Lower leg skin (tissue), 4 donors: ENCODE measurements at regions not wholly inside any gene's neighbourhood (a gene's known extent, or its start where the extent isn't known, plus 50 kb on each side); places are given as distances from the start of the nearest gene placed in this dataset.
A peak's percentile ranks its signal among the peaks of the same experiment; 100 is the strongest.

Source experiments
- DNase-seq, 2 donors: peaks; one replicate each; pipeline ENCODE4 v3.0.0-alpha.2; 2019; ENCODE audit warnings: low spot score in 2 of 2
- H3K4me3 ChIP-seq: fragments of 200-600 bp; sonication (generic); 2 replicates; pipeline ENCODE4 v1.5.1; 2017; ENCODE audit warnings: mild to moderate bottlenecking, low read depth; ENCODE audit not compliant: poor library complexity, severe bottlenecking
- POLR2A ChIP-seq, 2 donors: fragments of 450-650 bp; IDR thresholded peaks; one replicate each; pipeline ENCODE4 v1.6.1; 2016 to 2017; ENCODE audit warnings: antibody characterized with exemption in 2 of 2, mild to moderate bottlenecking in 1 of 2, moderate library complexity in 1 of 2
- WGBS, 2 donors: methylation state at CpG; one replicate each; pipeline ENCODE4 v1.1.5; 2018; 5-methylcytosine and 5-hydroxymethylcytosine counted together
- intact Hi-C: fragments of 100-400 bp; cut with DNase I; formaldehyde crosslinking; loops from one replicate; pipeline ENCODE4 v1.15.0; 2023; ENCODE audit warnings: low total_unique reads
- TF ChIP-seq, protein P1 (sequence below), 3 donors: fragments of 450-650 bp; IDR thresholded peaks; one replicate each; pipeline ENCODE4 v1.5.1; 2016; ENCODE audit warnings: antibody characterized with exemption in 3 of 3, mild to moderate bottlenecking in 3 of 3, moderate library complexity in 2 of 3

DNA sequence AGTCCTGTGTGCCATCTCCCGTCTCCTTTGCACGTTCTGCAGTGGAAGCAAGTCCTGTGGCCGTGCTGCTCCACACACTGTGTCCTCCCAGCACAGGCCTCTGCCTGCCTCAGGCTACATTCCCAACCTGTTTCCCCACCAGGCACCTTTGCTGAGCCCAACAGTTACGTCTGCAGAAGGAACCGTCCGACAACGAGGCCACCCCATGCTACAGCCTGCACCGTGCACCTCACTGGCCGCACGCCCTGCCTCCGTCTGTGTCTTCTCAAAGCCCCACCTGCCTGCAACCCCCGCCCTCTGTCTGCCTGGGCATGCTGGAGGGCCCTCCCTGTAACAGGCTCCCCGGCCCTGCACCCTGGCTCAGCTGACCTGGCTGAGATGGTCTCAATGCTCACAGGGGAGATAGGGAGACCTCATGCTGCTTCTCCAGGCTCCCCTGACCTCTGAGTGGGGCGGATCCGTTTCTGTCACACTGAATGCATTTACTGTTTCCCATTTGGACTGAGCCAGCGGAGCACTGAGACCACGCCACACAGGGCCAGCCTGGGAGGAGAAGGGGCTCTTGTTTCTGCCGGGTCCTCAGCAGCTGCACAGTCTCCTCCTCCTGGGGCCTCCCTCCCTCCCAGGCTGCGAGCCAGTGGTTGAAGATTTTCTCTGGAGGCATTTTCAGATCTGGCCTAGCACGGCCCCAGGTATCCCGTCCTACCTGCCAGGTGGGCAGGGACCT, 109.1 kb upstream of the OTOS start:
- DNase-seq = peak; percentile 12 to 84
- intact Hi-C loops = no loop called here
- WGBS, 2 donors = 58 to 68% methylated on average over 18 to 21 of the region's 21 CpGs
- H3K4me3 ChIP-seq = no peak overlapping the region
- TF ChIP-seq, protein P1, sequence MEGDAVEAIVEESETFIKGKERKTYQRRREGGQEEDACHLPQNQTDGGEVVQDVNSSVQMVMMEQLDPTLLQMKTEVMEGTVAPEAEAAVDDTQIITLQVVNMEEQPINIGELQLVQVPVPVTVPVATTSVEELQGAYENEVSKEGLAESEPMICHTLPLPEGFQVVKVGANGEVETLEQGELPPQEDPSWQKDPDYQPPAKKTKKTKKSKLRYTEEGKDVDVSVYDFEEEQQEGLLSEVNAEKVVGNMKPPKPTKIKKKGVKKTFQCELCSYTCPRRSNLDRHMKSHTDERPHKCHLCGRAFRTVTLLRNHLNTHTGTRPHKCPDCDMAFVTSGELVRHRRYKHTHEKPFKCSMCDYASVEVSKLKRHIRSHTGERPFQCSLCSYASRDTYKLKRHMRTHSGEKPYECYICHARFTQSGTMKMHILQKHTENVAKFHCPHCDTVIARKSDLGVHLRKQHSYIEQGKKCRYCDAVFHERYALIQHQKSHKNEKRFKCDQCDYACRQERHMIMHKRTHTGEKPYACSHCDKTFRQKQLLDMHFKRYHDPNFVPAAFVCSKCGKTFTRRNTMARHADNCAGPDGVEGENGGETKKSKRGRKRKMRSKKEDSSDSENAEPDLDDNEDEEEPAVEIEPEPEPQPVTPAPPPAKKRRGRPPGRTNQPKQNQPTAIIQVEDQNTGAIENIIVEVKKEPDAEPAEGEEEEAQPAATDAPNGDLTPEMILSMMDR (IDR thresholded peaks at IDR 0.05) = no peak
- TF ChIP-seq POLR2A (IDR thresholded peaks at IDR 0.05) = no peak

DNA sequence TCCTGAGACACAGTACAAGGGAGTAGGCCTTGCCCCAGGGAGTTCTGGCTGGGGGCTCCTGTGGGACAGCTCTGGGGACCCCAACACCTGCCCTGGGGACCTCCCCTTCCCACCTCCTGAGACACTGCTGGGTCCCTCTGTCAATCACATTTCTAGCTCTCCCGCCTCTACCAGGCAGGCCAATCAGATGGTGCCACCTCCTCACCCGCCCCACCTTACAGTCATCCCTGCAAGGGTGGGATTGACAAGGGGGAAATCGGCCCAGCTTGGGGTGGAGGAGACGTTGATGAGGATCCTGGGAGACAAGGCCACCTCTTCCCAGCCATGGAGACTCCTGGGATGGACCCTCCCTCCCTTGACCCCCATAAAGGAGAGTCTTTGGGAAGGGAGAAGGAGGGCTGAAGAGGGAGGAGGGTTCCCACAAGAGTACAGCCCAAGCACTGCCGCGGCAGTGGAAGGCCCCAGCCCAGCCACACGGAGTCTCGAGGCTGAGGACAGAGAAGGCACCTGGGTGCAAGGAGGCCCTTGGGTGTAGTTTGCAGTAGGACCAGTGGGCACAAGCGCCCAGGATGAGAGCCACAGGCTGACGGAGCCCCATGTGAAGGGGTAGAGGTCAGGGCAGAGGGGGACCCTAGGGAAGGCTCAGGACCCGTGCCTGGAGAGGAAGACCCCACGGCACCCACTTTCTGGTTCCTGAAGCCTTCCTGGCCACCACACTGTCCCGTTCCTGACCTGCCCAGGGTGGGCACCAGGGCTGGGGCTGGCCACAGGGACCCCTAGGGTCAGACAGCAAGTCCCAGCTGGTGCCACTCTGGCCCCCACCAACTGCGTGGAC, 109.9 kb upstream of the OTOS start:
- H3K4me3 ChIP-seq = no peak overlapping the region
- intact Hi-C loops = no loop called here
- WGBS, 2 donors = 88 to 90% methylated on average over 13 to 14 of the region's 14 CpGs
- TF ChIP-seq, protein P1 (IDR thresholded peaks at IDR 0.05) = no peak
- TF ChIP-seq POLR2A (IDR thresholded peaks at IDR 0.05) = no peak
- peak; percentile 12 to 72 for DNase-seq

DNA sequence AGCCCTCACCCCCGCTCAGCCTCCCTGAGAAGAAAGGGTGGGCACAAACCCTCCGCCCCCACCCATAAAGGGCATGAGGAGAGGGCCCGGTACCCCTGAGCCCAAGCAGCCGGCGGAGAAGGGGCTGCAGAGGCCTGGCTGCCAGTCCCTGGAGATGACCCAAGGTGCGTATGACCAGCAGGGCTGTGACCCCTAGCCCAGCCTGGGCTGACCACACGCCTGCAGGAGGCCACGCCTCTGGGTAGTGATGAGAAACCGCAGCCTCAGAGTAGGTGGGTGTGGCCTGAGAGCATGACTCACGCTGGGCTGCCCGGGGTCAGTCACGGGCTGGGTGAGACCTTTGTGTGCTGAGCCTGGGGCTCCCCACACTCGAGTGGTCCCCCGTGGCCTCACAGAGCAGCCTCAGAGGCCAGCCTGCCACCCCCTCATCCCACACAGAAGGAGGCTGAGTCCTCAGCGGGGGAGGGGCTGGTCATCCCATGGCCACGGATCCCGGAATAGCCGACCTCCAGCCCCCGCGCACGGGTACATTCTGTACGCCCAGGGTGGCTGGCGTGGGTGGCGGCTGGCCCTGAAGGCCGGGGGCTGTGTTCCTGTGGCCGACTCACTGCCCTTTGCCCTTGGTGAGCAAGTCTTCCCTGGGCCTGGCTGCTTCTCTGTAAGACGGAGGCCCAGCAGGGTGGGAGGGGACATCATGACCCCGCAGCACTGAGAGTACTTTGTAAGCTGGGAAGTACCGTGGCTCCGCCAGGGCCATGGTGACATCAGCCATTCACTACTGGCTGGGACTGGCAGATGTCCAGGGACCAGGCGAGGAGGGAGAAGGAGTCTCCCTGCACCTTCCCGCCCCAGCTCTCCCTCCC, 110.8 kb upstream of the OTOS start:
- intact Hi-C loops = no loop called here
- H3K4me3 ChIP-seq = no peak overlapping the region
- peak; percentile 81 to 94 for DNase-seq
- no peak for TF ChIP-seq POLR2A (IDR thresholded peaks at IDR 0.05)
- TF ChIP-seq, protein P1 (IDR thresholded peaks at IDR 0.05) = no peak
- 48 to 55% methylated on average over 16 to 22 of the region's 32 CpGs for WGBS, 2 donors

DNA sequence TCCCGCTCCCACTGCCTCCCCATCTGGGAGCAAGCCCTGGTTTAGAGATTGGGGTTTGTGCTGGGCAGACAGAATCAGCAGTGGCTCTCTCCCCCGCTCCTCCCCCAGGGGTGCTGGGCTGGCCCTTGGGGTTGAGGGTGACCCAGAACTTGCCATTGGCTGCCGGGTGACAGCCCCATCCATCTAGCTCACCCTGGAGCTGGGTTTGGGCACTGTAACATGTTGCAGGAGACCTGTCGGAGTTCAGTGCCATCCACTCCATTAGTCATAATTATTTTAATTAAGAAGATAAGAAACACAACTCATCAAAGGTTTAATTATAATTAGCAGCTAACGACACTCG, 111.4 kb upstream of the OTOS start:
- 49 to 56% methylated on average over 5 to 6 of the region's 6 CpGs for WGBS, 2 donors
- intact Hi-C loops = no loop called here
- no peak for DNase-seq
- TF ChIP-seq, protein P1 (IDR thresholded peaks at IDR 0.05) = no peak
- TF ChIP-seq POLR2A (IDR thresholded peaks at IDR 0.05) = no peak
- no peak overlapping the region for H3K4me3 ChIP-seq

DNA sequence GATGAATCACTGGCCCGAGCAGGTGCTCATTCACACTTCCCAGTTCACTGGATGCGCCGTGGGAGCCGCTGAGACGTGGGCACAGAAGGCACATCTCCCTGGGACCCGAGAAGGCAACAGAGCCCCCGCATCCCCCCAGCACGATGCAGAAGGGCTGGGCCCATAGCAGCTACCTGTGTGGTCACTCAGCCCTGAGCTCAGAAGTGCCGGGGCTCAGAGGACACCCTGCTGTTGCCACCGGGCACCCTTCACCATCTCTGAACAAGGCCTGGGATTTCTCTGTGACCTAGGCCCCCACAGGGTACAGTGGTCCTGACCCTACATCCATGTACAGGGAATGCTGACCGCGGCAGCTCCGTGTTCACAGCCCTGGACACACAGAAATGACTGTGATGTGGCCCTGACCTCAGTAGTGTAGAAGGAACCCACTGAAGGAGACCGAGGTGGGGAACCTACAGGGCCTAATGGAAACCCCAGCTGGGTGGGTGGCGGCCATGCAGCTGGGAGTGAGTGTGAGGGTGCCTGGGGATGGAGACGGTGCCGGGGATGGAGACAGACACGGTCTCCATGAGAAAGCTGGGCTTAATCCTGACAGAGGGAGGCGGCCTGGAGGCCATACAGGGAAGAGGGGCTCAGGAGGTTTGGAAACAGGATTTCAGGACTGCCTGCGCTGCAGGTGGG, 111.9 kb upstream of the OTOS start:
- intact Hi-C loops = no loop called here
- 73 to 82% methylated on average over 19 to 20 of the region's 20 CpGs for WGBS, 2 donors
- DNase-seq = peak in 1 of 2 donors; percentile 85
- TF ChIP-seq POLR2A (IDR thresholded peaks at IDR 0.05) = no peak
- TF ChIP-seq, protein P1 (IDR thresholded peaks at IDR 0.05) = no peak
- H3K4me3 ChIP-seq = no peak overlapping the region
